Loucy (cell line): ENCODE measurements at regions not wholly inside any gene's neighbourhood (a gene's known extent, or its start where the extent isn't known, plus 50 kb on each side); places are given as distances from the start of the nearest gene placed in this dataset.

Source experiments
- H2AFZ ChIP-seq: fragments of 200-600 bp; sonication (generic); 2 replicates; pipeline ENCODE4 v1.6.0; 2016; ENCODE audit warnings: antibody characterized with exemption, mild to moderate bottlenecking, low read length, moderate library complexity
- H3F3A ChIP-seq: fragments of 200-600 bp; 2 replicates; pipeline ENCODE4 v1.6.0; 2016; ENCODE audit warnings: antibody characterized with exemption, low read depth, mild to moderate bottlenecking
- H3K27me3 ChIP-seq: fragments of 200-600 bp; sonication (generic); 2 replicates; pipeline ENCODE4 v1.6.1; 2014; ENCODE audit warnings: low read length, mild to moderate bottlenecking; ENCODE audit not compliant: insufficient read depth, poor library complexity, severe bottlenecking
- H3K36me3 ChIP-seq: fragments of 200-600 bp; sonication (generic); 2 replicates; pipeline ENCODE4 v1.6.1; 2016; ENCODE audit warnings: low read length; ENCODE audit not compliant: insufficient read depth
- H3K4me1 ChIP-seq: fragments of 200-600 bp; sonication (generic); 2 replicates; pipeline ENCODE4 v1.5.1; 2014; ENCODE audit warnings: low read length, mild to moderate bottlenecking; ENCODE audit not compliant: insufficient read depth, poor library complexity, severe bottlenecking
- H3K4me2 ChIP-seq: fragments of 200-600 bp; sonication (generic); 2 replicates; pipeline ENCODE4 v1.6.0; 2014; ENCODE audit warnings: antibody characterized with exemption, low read length, low read depth, mild to moderate bottlenecking; ENCODE audit not compliant: poor library complexity, severe bottlenecking
- H3K4me3 ChIP-seq: fragments of 200-600 bp; sonication (generic); 2 replicates; pipeline ENCODE4 v1.5.1; 2014; ENCODE audit warnings: low read length, mild to moderate bottlenecking, mixed read lengths; ENCODE audit not compliant: poor library complexity, severe bottlenecking
- H3K79me2 ChIP-seq: fragments of 200-600 bp; sonication (generic); 2 replicates; pipeline ENCODE4 v1.6.1; 2014; ENCODE audit warnings: low read length; ENCODE audit not compliant: insufficient read depth
- H3K9ac ChIP-seq: fragments of 200-600 bp; sonication (generic); 2 replicates; pipeline ENCODE4 v1.6.0; 2014; ENCODE audit warnings: mild to moderate bottlenecking, low read depth, low read length, moderate library complexity; ENCODE audit not compliant: poor library complexity, severe bottlenecking
- H3K9me2 ChIP-seq: fragments of 200-600 bp; sonication (generic); replicated peaks from 2 replicates; pipeline ENCODE4 v1.6.1; 2016; ENCODE audit warnings: low read depth, low read length, mixed read lengths
- H3K9me3 ChIP-seq: fragments of 200-600 bp; sonication (generic); 2 replicates; pipeline ENCODE4 v1.6.1; 2014; ENCODE audit warnings: mild to moderate bottlenecking, antibody characterized with exemption, low read length, low read depth; ENCODE audit not compliant: insufficient read depth
- H4K20me1 ChIP-seq: fragments of 200-600 bp; sonication (generic); 2 replicates; pipeline ENCODE4 v1.6.0; 2014; ENCODE audit warnings: antibody characterized with exemption, low read length, mild to moderate bottlenecking; ENCODE audit not compliant: insufficient read depth, poor library complexity, severe bottlenecking
- CTCF ChIP-seq: fragments of 200-600 bp; sonication (generic); conservative IDR thresholded peaks from 2 replicates; pipeline ENCODE4 v1.5.1; 2014; ENCODE audit warnings: mild to moderate bottlenecking, antibody characterized with exemption, low read length
- EZH2phosphoT487 ChIP-seq: fragments of 200-600 bp; IDR thresholded peaks from 2 replicates; pipeline ENCODE4 v1.6.1; 2018; ENCODE audit warnings: antibody characterized with exemption, mild to moderate bottlenecking, moderate library complexity, borderline replicate concordance

GRCh38 chr1:88228114-88228513, 456.0 kb upstream of the PKN2 start:
- no peaks in the 10 kb centered on the region for H3K79me2 ChIP-seq
- H3K4me3 ChIP-seq: no peak overlapping the region
- no peak for TF ChIP-seq EZH2phosphoT487
- TF ChIP-seq CTCF: peak; percentile 19; the same call in 1 of the 2 replicates
- no peak overlapping the region for H3K4me2 ChIP-seq
- H3K9me3 ChIP-seq: no peaks in the 10 kb centered on the region
- H3K4me1 ChIP-seq: no peaks in the 10 kb centered on the region
- H2AFZ ChIP-seq: no peak overlapping the region
- H3F3A ChIP-seq: no peaks in the 10 kb centered on the region
- no peaks in the 10 kb centered on the region for H3K9me2 ChIP-seq
- no peaks in the 10 kb centered on the region for H3K36me3 ChIP-seq
- H3K27me3 ChIP-seq: no peaks in the 10 kb centered on the region
- no peak overlapping the region for H3K9ac ChIP-seq
- H4K20me1 ChIP-seq: no peaks in the 10 kb centered on the region

GRCh38 chr1:88230126-88230525, 453.9 kb upstream of the PKN2 start:
- TF ChIP-seq CTCF (no peak), EZH2phosphoT487 (no peak)
- Histone ChIP-seq H3K9ac (no peak overlapping the region), H3K36me3 (no peaks in the 10 kb centered on the region), H3K79me2 (no peaks in the 10 kb centered on the region), H3F3A (no peaks in the 10 kb centered on the region), H3K4me3 (no peak overlapping the region), H3K4me2 (no peak overlapping the region), H3K9me3 (no peaks in the 10 kb centered on the region), H3K4me1 (no peaks in the 10 kb centered on the region), H3K9me2 (no peaks in the 10 kb centered on the region), H3K27me3 (no peaks in the 10 kb centered on the region), H2AFZ (no peak overlapping the region), H4K20me1 (no peaks in the 10 kb centered on the region)

GRCh38 chr1:88237058-88237457, 447.0 kb upstream of the PKN2 start:
- no peaks in the 10 kb centered on the region for H3K27me3 ChIP-seq
- H3K9ac ChIP-seq: no peak overlapping the region
- no peaks in the 10 kb centered on the region for H3K79me2 ChIP-seq
- no peak overlapping the region for H3K4me2 ChIP-seq
- no peaks in the 10 kb centered on the region for H3K9me3 ChIP-seq
- H2AFZ ChIP-seq: no peak overlapping the region
- TF ChIP-seq EZH2phosphoT487 (no peak), CTCF (no peak)
- no peaks in the 10 kb centered on the region for H3F3A ChIP-seq
- H3K4me3 ChIP-seq: no peak overlapping the region
- H3K36me3 ChIP-seq: no peaks in the 10 kb centered on the region
- no peaks in the 10 kb centered on the region for H3K9me2 ChIP-seq
- H3K4me1 ChIP-seq: no peaks in the 10 kb centered on the region
- H4K20me1 ChIP-seq: no peaks in the 10 kb centered on the region
